ENCODE measurements at regions not wholly inside any gene's neighbourhood (a gene's known extent, or its start where the extent isn't known, plus 50 kb on each side); places are given as distances from the start of the nearest gene placed in this dataset.

- TF ChIP-seq CTCF (IDR thresholded peaks at IDR 0.05): no peak
- H3K36me3 ChIP-seq: no peaks in the 10 kb centered on the region
- no peaks in the 10 kb centered on the region for H3K27me3 ChIP-seq
- H3K4me1 ChIP-seq: no peaks in the 10 kb centered on the region
- H3K9me3 ChIP-seq: no peaks in the 10 kb centered on the region
- H3K4me3 ChIP-seq: no peak overlapping the region
- no peak overlapping the region for H3K27ac ChIP-seq
- DNase-seq (ENCODE audit: low spot score): no peak
Measured at GRCh38 chr10:8416760-8417159, 362.3 kb downstream of the GATA3 start.

GRCh38 chr10:8417631-8418030 lies 363.1 kb downstream of the GATA3 start:
- Histone ChIP-seq H3K9me3 (no peaks in the 10 kb centered on the region), H3K27me3 (no peaks in the 10 kb centered on the region), H3K4me1 (no peaks in the 10 kb centered on the region), H3K36me3 (no peaks in the 10 kb centered on the region), H3K27ac (no peak overlapping the region), H3K4me3 (no peak overlapping the region)
- DNase-seq (ENCODE audit: low spot score): no peak
- no peak for TF ChIP-seq CTCF (IDR thresholded peaks at IDR 0.05)

GRCh38 chr10:8418631-8419030 lies 364.1 kb downstream of the GATA3 start:
- TF ChIP-seq CTCF (IDR thresholded peaks at IDR 0.05): no peak
- H3K4me1 ChIP-seq: no peaks in the 10 kb centered on the region
- H3K9me3 ChIP-seq: no peaks in the 10 kb centered on the region
- no peaks in the 10 kb centered on the region for H3K36me3 ChIP-seq
- no peak overlapping the region for H3K27ac ChIP-seq
- no peak for DNase-seq (ENCODE audit: low spot score)
- H3K4me3 ChIP-seq: no peak overlapping the region
- no peaks in the 10 kb centered on the region for H3K27me3 ChIP-seq

GRCh38 chr10:8420182-8420581 lies 365.7 kb downstream of the GATA3 start:
- Histone ChIP-seq H3K4me3 (no peak overlapping the region), H3K36me3 (no peaks in the 10 kb centered on the region), H3K4me1 (no peaks in the 10 kb centered on the region), H3K27ac (no peak overlapping the region), H3K9me3 (no peaks in the 10 kb centered on the region), H3K27me3 (no peaks in the 10 kb centered on the region)
- DNase-seq (ENCODE audit: low spot score): no peak
- TF ChIP-seq CTCF (IDR thresholded peaks at IDR 0.05): no peak

GRCh38 chr10:8424555-8425211 lies 370.2 kb downstream of the GATA3 start:
- no peak overlapping the region for H3K27ac ChIP-seq
- TF ChIP-seq CTCF (IDR thresholded peaks at IDR 0.05): no peak
- H3K27me3 ChIP-seq: no peaks in the 10 kb centered on the region
- H3K9me3 ChIP-seq: no peaks in the 10 kb centered on the region
- no peaks in the 10 kb centered on the region for H3K36me3 ChIP-seq
- no peak overlapping the region for H3K4me3 ChIP-seq
- no peaks in the 10 kb centered on the region for H3K4me1 ChIP-seq
- no peak for DNase-seq (ENCODE audit: low spot score)

GRCh38 chr10:8428654-8429053 lies 374.2 kb downstream of the GATA3 start:
- TF ChIP-seq CTCF (IDR thresholded peaks at IDR 0.05): no peak
- no peaks in the 10 kb centered on the region for H3K36me3 ChIP-seq
- DNase-seq (ENCODE audit: low spot score): no peak
- no peaks in the 10 kb centered on the region for H3K27me3 ChIP-seq
- no peaks in the 10 kb centered on the region for H3K4me1 ChIP-seq
- H3K4me3 ChIP-seq: no peak overlapping the region
- H3K9me3 ChIP-seq: no peaks in the 10 kb centered on the region
- H3K27ac ChIP-seq: no peak overlapping the region

All from right atrium auricular region (tissue), 2 donors.